ENCODE measurements at regions not wholly inside any gene's neighbourhood (a gene's known extent, or its start where the extent isn't known, plus 50 kb on each side); places are given as distances from the start of the nearest gene placed in this dataset.

- no peak overlapping the region for H3K4me3 Mint-ChIP-seq (ENCODE audit: low read depth)
- no peak for DNase-seq (ENCODE audit: low spot score, unreplicated experiment)
- TF ChIP-seq, protein P1, sequence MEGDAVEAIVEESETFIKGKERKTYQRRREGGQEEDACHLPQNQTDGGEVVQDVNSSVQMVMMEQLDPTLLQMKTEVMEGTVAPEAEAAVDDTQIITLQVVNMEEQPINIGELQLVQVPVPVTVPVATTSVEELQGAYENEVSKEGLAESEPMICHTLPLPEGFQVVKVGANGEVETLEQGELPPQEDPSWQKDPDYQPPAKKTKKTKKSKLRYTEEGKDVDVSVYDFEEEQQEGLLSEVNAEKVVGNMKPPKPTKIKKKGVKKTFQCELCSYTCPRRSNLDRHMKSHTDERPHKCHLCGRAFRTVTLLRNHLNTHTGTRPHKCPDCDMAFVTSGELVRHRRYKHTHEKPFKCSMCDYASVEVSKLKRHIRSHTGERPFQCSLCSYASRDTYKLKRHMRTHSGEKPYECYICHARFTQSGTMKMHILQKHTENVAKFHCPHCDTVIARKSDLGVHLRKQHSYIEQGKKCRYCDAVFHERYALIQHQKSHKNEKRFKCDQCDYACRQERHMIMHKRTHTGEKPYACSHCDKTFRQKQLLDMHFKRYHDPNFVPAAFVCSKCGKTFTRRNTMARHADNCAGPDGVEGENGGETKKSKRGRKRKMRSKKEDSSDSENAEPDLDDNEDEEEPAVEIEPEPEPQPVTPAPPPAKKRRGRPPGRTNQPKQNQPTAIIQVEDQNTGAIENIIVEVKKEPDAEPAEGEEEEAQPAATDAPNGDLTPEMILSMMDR (IDR thresholded peaks at IDR 0.05; ENCODE audit: unreplicated experiment): no peak
- peak overlapping the region; percentile 78 for H3K27ac Mint-ChIP-seq
- H3K36me3 Mint-ChIP-seq (ENCODE audit: insufficient read depth): no peaks in the 10 kb centered on the region
- H3K9me3 Mint-ChIP-seq (ENCODE audit: low read depth): peaks cover 3% of the 10 kb centered on the region
- no peaks in the 10 kb centered on the region for H3K27me3 Mint-ChIP-seq
- H3K4me1 Mint-ChIP-seq (ENCODE audit: low read depth): peaks cover 39% of the 10 kb centered on the region
These were observed 535.0 kb downstream of the CD83 start for GRCh38 chr6:14652536-14652935.

- TF ChIP-seq, protein P1 (IDR thresholded peaks at IDR 0.05; ENCODE audit: unreplicated experiment): no peak
- Mint-ChIP-seq H3K36me3 (ENCODE audit: insufficient read depth) (no peaks in the 10 kb centered on the region), H3K4me1 (ENCODE audit: low read depth) (peaks cover 40% of the 10 kb centered on the region), H3K4me3 (ENCODE audit: low read depth) (no peak overlapping the region), H3K9me3 (ENCODE audit: low read depth) (peaks cover 3% of the 10 kb centered on the region), H3K27ac (no peak overlapping the region), H3K27me3 (no peaks in the 10 kb centered on the region)
- no peak for DNase-seq (ENCODE audit: low spot score, unreplicated experiment)
These were observed 537.9 kb downstream of the CD83 start for GRCh38 chr6:14655201-14656061.

DNA sequence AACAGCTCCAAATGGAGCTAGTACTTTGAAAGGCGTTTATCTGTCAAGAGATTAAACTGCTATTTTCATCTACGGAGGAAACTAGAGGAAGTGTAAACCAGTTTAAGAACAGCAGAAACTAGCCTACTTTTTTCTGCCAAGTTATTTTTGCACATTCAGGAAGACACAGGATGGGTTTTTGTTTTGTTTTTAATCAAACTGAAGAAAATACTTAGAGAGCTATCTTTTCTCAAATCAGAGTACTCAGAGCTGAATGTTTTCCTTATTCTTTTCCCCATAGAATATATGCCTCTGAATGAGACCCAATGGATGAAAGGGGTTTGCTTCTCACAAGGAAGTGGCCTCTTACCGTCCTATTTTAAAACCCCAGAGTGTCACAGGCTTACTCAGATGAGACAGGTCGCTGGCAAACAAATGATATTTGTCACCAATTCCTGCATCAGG lies 538.5 kb downstream of the CD83 start:
- Mint-ChIP-seq H3K4me1 (ENCODE audit: low read depth) (peaks cover 39% of the 10 kb centered on the region), H3K9me3 (ENCODE audit: low read depth) (peaks cover 3% of the 10 kb centered on the region), H3K27me3 (no peaks in the 10 kb centered on the region), H3K27ac (no peak overlapping the region), H3K36me3 (ENCODE audit: insufficient read depth) (no peaks in the 10 kb centered on the region), H3K4me3 (ENCODE audit: low read depth) (no peak overlapping the region)
- DNase-seq (ENCODE audit: low spot score, unreplicated experiment): no peak
- TF ChIP-seq, protein P1 (IDR thresholded peaks at IDR 0.05; ENCODE audit: unreplicated experiment): no peak

DNA sequence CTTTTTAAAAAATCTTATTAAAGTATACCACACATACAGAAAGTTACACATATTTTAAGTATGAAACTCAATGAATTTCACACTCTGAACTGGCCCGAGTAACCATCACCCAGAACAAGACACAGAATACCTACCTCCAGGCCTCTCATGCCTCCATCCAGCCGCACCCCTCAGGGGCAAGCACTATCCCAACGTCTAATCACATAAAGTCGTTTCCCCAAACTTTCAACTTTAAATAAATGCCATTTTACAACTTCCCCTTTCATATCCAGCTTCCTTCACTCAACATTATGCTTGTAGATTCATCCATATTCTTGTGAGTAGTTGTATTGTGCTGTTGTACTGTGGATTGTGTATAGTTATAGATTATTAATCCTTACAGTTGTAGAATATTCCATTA lies 539.1 kb downstream of the CD83 start:
- Mint-ChIP-seq H3K36me3 (ENCODE audit: insufficient read depth) (no peaks in the 10 kb centered on the region), H3K4me1 (ENCODE audit: low read depth) (peaks cover 34% of the 10 kb centered on the region), H3K27me3 (no peaks in the 10 kb centered on the region), H3K4me3 (ENCODE audit: low read depth) (no peak overlapping the region), H3K9me3 (ENCODE audit: low read depth) (no peaks in the 10 kb centered on the region), H3K27ac (no peak overlapping the region)
- TF ChIP-seq, protein P1 (IDR thresholded peaks at IDR 0.05; ENCODE audit: unreplicated experiment): no peak
- no peak for DNase-seq (ENCODE audit: low spot score, unreplicated experiment)

- Mint-ChIP-seq H3K4me1 (ENCODE audit: low read depth) (peaks cover 20% of the 10 kb centered on the region), H3K27me3 (no peaks in the 10 kb centered on the region), H3K36me3 (ENCODE audit: insufficient read depth) (no peaks in the 10 kb centered on the region), H3K4me3 (ENCODE audit: low read depth) (no peak overlapping the region), H3K9me3 (ENCODE audit: low read depth) (no peaks in the 10 kb centered on the region), H3K27ac (no peak overlapping the region)
- no peak for DNase-seq (ENCODE audit: low spot score, unreplicated experiment)
- TF ChIP-seq, protein P1 (IDR thresholded peaks at IDR 0.05; ENCODE audit: unreplicated experiment): no peak
These were observed 540.5 kb downstream of the CD83 start for GRCh38 chr6:14658030-14658429.

All from progenitor cell of endocrine pancreas (in vitro differentiated cells).